Tibial nerve (tissue), 4 donors: ENCODE measurements at regions not wholly inside any gene's neighbourhood (a gene's known extent, or its start where the extent isn't known, plus 50 kb on each side); places are given as distances from the start of the nearest gene placed in this dataset.

Experiments used
- CTCF ChIP-seq, 5 experiments: fragments of 200-600 bp in 3 of 5; fragments of 450-650 bp in 2 of 5; sonication (generic) in 3 of 5; IDR thresholded peaks; one replicate each; pipeline ENCODE4 v1.5.1; 2016 to 2019; ENCODE audit warnings: antibody characterized with exemption in 5 of 5, mild to moderate bottlenecking in 3 of 5, moderate library complexity in 2 of 5
- EP300 ChIP-seq, 2 donors: sonication (generic); formaldehyde crosslinking; IDR thresholded peaks; one replicate each; pipeline ENCODE4 v1.6.1; 2017; ENCODE audit warnings: antibody characterized with exemption in 2 of 2, mild to moderate bottlenecking in 1 of 2
- POLR2A ChIP-seq, 2 donors: fragments of 450-650 bp; IDR thresholded peaks; one replicate each; pipeline ENCODE4 v1.6.1; 2017; ENCODE audit warnings: antibody characterized with exemption in 2 of 2, mild to moderate bottlenecking in 2 of 2, moderate library complexity in 2 of 2

GRCh38 chr10:25824050-25824449 is 110.0 kb upstream of the MYO3A start:
- TF ChIP-seq POLR2A (IDR thresholded peaks at IDR 0.05) (no peak), CTCF (IDR thresholded peaks at IDR 0.05) (no peak), EP300 (IDR thresholded peaks at IDR 0.05) (no peak)
